DND-41 (cell line): ENCODE measurements at regions not wholly inside any gene's neighbourhood (a gene's known extent, or its start where the extent isn't known, plus 50 kb on each side); places are given as distances from the start of the nearest gene placed in this dataset.

Experiments
- CTCF ChIP-seq: IDR thresholded peaks from 2 replicates; pipeline ENCODE4 v1.5.1; 2012; ENCODE audit warnings: borderline replicate concordance, low read length, moderate library complexity, mild to moderate bottlenecking; ENCODE audit not compliant: poor library complexity, severe bottlenecking; ENCODE audit errors: extremely low read depth
- EZH2 ChIP-seq: IDR thresholded peaks from 3 replicates; pipeline ENCODE4 v1.6.1; 2012; ENCODE audit warnings: borderline replicate concordance, low read depth, mild to moderate bottlenecking, moderate library complexity, low read length, inconsistent platforms; ENCODE audit not compliant: severe bottlenecking

- TF ChIP-seq CTCF (no peak), EZH2 (no peak)
These were observed 537.2 kb downstream of the GATA3 start for GRCh38 chr10:8591640-8592039.
